HT-29 (cell line): ENCODE measurements at regions not wholly inside any gene's neighbourhood (a gene's known extent, or its start where the extent isn't known, plus 50 kb on each side); places are given as distances from the start of the nearest gene placed in this dataset.

Experiments
- DNase-seq: peaks from one replicate; pipeline ENCODE4 v3.0.0-alpha.2; 2015; ENCODE audit warnings: low spot score

DNA sequence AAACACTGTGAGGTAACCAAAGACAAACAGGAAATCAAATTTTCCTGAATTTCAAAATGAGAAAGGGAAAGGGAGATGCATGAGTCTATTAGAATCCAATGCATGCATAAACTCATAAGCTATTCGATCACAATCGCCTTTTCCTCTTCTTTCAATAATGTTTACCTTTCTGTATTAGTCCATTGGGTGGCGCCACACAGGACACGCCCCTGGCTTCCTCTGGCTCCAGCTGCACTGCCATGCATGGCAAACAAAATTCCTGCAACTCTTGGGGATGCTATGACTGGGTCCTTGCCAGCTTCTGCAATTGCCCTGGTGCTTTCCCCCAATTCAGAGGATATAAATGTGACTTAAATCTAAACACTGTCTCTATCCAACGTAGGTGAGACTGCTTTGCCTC lies 424.5 kb upstream of the PCDH7 start:
- DNase-seq, result no peak

DNA sequence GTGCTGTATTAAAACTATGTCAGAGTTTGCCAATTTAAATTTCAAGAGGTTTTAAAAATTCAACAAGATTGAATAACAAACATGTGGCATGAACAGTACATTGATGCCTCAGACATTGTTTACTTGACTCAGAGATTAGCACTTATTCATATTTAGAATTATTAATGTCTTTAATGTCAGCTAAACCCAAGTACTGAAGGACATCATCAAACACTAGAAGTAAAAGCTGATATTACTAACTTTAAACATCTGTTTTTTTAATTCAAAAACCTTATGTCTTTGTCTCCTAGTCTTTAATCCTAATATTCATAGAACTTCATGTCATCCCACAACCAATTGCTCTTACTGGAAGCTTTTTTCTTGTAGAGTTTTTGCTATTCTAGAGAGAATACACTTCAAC lies 406.2 kb upstream of the PCDH7 start:
- DNase-seq, result no peak

DNA sequence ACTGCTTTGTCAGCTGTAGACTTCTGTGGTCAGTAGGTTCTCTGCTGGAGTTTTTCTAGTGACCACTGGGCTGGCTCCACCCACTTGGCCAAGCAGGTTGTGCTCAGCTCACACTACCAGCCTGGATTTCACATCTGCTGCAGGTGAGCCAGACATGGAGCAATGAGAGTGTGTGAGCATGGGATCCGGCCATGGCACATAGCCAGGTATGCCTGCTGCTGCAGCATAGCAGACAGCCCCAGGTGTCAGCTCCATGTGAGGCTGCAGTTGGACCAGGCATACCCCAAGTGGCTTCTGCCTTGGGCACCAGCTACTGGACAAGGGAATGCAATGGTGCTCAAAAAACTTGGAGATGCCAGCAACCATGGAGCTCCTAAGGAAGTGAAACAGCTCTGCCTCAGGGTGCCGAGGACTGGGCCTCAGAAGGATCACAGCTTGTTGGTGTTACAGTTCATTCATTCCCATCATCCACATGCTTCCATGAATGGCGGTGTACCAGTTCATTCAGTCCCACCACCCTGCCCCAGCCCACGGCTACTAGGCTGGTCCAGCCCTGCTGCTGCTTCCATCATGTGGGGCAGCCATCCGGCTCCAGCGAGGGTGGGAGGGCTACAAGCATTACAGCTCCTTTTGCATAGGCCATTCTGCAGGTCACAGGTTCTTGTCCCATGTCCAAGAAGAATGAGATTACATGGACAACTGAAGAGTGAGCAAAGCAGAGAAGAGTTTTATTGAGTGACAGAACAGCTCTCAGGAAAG lies 389.1 kb upstream of the PCDH7 start:
- DNase-seq, result no peak

DNA sequence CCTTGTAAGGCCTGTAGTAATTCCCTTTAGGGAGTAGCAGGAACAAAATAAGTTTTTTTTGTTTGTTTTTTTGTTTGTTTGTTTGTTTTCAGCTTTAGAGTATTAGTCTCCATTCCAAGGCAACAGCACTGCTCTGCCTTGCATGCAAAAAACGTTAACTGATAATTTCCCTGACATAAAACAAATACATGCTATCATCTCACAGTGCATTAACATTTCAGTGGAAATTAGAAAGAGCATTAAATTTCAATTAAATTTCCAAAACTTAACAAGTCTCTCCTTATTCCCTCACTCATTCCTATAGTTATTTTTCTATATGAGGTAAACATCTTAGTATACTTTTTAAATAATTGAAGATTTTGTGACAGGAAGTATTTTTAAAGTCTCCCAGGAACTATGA lies 378.4 kb upstream of the PCDH7 start:
- DNase-seq, result no peak

DNA sequence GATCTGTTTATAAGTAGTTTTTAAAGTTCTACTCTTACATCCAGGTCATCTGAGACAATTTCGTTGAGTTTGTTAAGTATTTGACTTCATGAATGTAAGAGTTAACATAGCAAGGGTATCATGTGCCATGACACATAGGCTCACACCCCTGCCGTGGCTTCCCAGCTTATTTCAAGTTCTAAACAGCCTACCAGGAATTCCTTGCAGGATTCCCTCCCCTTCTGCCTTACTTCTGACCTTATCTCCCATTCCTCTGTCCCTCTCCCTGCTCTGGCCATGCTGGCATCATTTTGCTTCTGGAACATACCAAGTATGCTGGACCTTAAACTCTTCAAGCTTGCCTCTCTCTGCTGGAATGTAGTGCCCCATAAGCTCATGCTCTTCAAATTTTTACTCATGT lies 369.9 kb upstream of the PCDH7 start:
- DNase-seq, result no peak

DNA sequence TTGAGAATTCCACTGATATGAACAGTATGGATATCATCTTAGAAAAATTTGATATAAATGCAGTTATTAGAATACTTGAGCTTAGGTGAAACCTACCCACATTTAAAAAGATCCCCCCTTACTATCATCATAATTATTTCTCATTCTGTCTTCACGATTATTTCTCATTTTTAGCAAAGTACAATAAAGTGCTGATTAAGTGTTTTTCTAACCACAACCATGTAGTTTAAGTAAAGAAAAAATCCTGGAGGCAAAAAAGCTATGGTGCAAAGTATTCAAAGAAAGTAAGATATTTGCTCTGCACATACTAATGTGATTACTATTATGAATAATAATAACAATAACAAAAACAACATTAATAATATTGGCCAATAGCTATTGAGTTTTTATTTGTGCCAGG lies 365.6 kb upstream of the PCDH7 start:
- DNase-seq, result no peak

DNA sequence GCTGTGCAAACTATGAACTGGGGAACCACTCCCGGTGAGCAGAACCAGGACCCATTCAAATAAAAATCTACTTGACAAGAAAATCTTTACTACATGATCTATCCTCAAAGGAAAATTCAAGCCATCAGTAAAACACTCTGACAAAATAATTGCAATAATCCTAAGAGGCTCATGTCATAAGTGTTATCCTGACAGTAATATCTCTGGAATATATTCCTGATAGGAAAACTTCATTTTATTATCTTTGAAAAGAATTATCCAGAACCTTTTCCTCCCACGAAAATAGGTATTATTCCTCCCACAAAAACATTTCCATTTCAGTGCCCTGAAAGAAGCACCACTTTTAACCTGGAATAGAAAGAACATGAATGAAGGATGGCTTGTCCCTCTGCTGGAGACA lies 357.7 kb upstream of the PCDH7 start:
- DNase-seq, result no peak

DNA sequence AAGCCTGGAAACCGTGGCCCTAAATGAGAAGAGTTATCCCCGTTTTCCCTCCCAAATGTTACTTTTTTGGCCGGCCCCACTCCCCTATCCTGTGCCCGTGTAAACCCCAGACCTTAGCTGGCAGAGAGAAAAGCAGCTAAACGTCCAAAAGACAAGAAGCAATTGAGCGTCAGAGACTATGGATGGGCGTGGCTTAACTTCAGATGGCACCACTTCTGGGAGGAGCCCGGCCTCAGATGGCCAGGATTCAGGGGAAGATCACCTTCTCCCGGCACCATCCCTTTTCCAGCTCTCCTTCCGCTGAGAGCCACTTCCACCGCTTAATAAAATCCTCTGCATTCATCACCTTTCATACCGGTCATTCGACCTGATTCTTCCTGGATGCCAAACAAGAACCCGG lies 350.1 kb upstream of the PCDH7 start:
- DNase-seq, result no peak

DNA sequence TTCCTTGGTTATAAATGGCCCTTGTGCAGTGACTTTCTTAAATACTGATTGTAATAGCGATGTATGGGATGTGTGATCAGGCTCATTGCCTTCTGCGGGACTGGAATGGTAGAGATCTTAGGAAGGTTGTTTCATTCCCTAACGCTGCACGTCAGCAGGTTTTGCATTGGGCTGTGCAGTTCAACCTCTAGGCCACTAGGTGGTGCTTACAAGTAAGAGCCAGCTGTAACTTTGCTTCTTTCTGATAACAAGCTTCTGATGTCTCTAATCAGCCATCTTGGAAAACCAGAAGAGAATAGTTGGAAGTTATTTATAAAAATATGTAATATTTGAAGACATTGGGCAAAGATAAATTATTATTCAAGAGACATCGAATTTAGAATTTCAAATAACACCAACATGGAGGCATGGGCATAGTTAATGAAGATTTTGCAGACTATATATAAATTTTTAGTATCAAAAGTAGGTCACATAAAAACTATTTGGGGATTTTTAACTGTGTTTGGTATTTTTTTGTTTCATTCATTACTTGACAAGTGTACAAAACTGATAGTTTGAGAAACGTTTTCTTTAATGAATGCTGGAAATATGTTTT lies 339.7 kb upstream of the PCDH7 start:
- DNase-seq, result peak; percentile 60

DNA sequence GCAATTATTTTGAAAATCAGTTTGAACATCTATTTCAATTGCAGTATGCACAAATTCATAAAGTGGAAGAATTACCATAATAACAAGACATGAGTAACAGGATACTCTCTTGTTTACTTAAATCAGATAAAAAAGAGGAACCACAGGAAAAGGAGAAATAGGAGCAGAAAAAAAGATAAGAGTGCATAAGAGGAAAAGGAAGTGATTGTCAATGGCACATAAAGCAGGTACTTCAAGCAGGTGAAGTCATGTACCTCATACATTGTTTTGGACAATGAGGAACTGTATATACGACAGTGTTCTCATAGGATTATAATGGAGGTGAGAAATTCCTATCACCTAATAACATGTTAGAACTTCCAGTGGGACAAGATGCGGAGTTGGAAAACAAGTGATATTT lies 334.5 kb upstream of the PCDH7 start:
- no peak for DNase-seq

DNA sequence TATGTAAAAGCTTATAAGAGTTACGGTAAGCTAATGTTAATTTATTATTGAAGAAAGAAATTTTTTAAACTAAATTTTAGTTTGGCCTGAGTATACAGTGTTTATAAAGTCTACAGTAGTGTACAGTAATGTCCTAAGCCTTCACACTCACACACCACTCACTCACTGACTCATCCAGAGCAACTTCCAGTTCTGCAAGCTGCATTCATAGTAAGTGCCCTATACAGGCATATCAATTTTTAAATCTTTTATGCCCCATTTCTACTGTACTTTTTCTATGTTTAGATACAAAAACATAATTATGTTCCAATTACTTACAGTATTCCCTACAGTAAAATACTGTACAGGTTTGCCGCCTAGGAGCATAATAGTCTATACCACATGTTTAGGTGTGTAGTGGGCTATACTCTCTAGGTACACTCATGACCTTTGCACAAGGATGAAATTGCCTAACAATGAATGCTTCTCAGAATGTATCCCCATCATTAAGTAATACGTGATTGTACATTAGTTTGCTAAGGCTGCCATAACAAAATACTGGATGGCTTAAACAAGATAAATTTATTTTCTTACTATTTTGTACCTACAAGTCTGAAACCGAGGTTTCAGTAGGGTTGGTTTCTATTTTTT lies 333.8 kb upstream of the PCDH7 start:
- no peak for DNase-seq

DNA sequence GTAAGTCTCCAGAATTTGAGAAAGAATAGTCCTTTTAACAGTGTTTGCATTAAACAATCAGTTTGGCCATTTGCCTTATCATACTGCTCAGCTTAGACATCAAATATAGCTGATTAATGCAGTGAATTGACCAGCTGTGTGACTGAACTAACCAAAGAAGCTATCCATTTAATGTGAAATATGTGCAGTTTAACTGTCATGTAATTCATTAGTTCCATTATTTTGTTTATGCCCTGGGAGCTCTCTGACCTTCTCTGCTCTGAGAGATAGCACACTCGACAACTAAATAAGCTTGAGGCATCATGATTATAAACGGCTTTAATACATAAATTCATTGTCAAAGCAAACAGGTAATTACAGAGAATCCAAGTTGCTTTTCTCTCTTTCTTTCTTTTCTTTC lies 324.3 kb upstream of the PCDH7 start:
- DNase-seq, result no peak

DNA sequence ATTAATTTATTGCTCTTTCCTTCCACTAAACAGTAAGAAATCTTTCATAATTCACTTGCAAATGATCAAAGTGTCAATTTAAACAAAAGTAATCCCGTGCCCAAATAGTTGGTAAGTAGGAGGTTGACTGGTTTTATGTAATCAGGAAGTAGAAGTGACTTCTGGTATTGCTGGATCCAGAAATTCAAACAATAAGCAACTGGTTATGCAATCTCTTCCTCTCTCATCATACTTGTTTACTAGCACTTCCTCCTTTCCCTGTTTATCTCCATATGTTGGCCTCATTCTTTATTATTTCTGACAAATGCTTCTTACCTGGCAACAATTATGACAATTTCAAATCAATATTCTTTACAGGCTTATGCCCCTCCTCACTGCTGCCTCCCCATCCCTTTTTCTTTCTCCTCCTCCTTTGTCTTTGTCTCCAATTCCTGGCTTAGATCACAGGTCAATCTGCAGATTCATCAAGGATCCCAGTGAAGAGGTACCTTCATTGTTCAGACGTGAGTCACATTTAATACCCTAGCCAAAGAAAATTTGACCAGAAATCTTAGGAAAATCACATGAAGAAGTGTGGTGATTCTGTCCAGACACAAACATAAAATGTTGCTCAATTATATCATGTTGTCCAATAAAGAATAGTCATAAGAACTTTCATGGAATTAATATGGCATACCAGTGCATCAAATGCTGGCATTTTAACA lies 323.2 kb upstream of the PCDH7 start:
- peak; percentile 8 for DNase-seq

DNA sequence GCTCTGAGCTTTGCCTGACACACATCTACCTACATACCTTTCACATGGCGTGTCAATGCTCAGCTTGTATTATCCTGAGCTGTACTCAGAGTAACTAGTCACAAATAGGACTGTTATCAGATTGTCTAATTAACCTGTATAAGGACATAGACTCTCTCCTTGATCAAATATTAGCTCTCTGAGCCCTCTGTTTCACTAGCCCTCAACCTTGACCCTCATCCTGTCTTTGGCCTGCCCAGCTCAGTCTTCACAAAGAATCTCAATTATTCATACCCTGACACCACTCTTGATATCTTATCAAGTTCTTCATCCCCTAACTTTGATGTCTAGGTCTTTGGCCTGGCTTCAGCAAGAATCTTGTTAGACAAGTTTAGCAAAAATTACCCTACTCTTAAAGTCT lies 320.7 kb upstream of the PCDH7 start:
- no peak for DNase-seq

DNA sequence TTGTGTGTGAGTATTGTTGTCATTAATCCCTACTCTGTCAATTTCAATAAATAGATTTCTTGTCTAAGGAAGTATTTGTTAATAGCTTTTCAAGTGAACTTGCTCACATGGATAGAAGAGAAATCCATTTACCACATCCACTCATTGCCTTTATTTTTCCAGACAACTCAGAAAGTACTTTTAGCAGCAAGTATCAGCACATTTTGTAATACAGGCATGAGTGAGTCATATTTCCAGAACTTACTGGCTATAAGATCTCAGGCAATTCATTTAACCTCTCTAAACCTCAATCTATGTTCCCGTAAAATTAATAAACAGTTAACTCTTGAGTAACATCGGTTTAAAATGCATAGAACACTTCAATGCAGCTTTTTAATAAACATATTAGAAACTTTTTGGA lies 317.9 kb upstream of the PCDH7 start:
- DNase-seq, result no peak

DNA sequence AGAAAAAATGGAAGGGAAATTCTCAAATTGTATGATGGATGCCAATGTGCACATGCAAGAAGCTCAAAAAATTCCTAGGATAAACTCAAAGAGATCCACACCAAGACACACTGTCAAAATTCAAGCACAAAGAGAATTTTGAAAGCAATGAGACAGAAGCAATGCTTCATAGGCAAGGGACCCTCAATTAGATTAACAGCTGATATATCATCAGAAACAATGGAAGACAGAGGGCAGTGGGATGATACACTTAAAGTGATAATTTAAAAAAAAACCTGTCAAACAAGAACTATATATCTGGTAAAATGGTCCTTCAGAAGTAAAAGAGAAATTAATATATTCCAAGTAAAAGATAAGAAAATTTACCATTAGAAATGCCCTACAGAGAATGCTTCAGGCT lies 306.3 kb upstream of the PCDH7 start:
- DNase-seq, result no peak

DNA sequence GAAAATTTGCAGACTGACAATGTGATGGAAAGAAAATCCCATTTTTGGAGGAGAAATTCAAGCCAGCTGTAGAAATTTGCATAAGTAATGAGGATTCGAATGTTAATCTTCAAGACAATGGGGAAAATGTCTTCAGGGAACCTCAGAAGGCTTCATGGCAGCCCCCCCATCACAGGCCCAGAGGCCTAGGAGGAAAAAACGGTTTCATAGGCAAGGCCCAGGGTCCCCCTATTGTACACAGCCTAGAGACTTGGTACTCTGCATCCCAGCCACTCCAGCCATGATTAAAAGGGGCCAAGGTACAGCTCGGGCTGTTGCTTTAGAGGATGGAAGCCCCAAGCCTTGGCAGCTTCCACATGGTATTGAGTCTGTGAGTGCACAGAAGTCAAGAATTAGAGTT lies 303.6 kb upstream of the PCDH7 start:
- no peak for DNase-seq

DNA sequence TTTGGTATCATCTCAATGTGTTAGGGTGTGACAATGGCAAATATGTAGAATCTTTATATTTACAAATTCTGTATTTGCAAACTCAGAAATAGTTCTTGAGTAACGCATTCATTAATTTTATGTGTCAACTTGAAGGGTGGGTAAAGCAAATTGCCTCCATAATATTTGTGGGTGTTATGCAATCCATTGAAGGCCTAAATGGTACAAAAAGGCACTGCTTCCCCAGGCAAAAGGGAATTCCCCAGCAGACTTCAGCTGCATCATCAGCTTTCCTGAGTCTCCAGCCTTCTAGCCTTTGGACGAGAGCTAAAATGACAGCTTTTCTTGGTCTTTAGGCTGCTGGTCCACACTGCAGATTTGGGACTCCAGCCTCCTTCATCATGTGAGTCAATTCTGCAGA lies 292.2 kb upstream of the PCDH7 start:
- DNase-seq, result no peak

DNA sequence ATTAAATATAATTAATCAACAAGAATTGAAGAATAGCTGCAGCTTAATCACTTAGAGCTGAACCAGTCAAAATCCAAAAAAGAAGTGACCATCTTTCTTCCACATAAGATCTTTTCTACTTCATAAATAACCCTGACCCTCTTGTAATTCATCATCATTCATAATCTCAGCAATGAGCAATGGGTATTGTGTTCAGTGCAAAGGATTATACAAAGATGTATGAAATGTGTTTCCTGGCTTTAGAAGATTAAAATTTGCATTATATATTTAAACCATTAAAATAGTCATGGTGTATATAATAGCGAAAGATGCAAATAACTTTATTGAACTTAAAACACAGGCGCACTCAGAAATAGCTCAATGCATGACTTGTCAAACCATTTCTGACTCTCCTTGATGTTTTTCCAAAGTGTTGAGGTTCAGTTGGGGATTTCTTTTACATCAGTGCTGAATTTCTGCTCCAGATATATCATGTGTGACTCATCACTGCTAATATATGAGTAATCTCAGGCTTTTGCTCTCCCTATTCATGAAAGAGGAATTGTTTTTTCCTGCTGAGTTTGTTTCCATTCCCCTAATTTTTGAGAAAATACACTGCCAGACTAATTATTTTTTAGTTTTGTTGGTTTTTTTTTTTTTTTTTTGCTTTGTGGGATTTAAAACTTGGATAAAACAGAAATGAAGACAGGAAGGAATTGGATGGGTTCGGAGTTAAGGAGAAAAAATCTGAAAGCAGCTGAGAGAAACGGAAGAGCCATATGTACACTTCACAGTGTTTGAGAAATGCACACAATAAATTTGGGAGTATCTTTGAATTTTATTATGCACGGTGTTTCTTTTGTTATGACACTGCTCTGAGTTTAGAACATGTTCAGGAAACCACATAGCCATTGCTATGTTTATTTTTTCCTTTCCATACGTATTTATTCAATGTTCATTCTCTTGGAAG lies 290.1 kb upstream of the PCDH7 start:
- DNase-seq, result no peak

DNA sequence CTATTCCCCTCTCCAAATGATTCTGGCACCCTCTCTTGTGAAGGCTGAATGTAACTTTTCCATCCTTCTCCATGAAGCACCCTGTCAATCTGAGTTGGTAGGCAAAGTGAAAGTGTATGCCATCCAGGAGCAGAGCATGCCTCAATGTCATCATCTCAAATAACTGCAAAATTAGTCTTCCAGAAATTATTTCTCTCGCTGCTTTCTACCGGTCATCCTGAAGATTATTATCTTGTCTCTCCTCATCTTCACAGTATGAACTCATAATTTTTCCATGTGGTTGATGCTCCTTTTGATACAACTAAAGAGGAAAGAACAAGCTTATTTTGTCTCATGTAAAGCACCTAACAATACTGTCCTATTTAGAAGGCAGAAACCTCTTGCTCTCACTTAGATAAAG lies 285.5 kb upstream of the PCDH7 start:
- no peak for DNase-seq

DNA sequence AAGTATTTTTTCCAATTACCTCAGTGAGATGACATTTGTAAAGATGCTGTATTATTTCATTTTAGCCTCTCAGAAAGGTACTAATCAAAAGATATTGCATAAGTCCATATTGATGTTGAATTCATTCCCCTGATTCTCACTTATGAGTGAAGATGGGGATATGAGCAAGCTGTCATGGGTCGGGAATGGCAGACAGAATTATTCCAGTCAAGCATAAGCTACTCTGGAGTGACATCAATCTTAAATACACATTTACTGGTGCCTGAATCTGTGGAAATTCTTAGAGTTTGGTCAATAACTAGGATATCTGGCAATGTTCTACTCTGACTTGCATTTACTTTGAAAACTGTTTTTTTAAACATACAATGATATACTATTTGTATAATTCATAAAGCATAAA lies 283.8 kb upstream of the PCDH7 start:
- no peak for DNase-seq

DNA sequence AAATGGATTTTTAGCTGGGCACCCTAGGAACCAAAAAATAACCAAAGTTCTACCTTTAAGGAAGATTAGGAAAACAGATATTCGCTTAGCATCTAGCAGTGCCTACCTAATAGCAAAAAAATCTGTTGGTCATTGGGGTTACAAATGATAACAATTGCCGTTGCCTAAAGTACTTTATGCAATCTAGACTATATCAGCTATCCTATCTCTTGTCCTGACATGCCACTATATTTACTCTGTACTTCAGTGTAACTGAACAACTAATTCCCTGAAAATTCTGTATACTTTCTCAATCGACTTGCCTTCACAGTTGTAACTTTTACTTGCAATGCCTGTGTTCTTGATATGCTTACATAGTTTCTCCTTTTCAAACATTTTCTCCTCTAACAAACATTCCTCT lies 282.9 kb upstream of the PCDH7 start:
- DNase-seq, result no peak
